ENCODE measurements at regions not wholly inside any gene's neighbourhood (a gene's known extent, or its start where the extent isn't known, plus 50 kb on each side); places are given as distances from the start of the nearest gene placed in this dataset.

GRCh38 chr2:42114091-42114490 is 55.1 kb upstream of the EML4 start:
- DNase-seq (ENCODE audit: low spot score in 2 of 2), result no peak
- no peak overlapping the region for H3K4me3 ChIP-seq
- no peaks in the 10 kb centered on the region for H3K36me3 ChIP-seq
- H3K27ac ChIP-seq, result no peak overlapping the region
- TF ChIP-seq CTCF (IDR thresholded peaks at IDR 0.05) (no peak), EP300 (IDR thresholded peaks at IDR 0.05) (no peak), POLR2A (IDR thresholded peaks at IDR 0.05) (no peak)
- H3K27me3 ChIP-seq, result no peaks in the 10 kb centered on the region
- no peaks in the 10 kb centered on the region for H3K9me3 ChIP-seq
- 90 to 92% methylated on average over 5 of the region's 5 CpGs for WGBS, 2 donors
- peaks cover 3 to 37% (median 23%) of the 10 kb centered on the region in 4 donors for H3K4me1 ChIP-seq

DNA sequence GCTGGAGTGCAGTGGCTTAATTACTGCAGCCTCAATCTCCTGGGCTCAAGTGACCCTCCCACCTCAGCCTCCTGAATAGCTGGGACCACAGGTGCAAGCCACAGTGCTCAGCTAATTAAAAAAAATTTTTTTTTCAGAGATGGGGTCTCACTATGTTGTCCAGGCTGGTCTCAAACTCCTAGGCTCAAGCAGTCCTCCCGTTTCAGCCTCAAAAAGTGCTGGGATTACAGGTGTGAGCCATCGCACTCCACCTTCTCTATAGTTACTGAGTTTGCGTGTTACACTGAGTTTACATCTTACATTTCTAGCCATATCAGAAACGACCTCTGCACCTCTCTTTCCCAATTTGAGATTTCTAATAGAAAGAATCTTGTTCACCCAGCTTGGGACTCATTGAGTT is 53.6 kb upstream of the EML4 start:
- peaks cover 3 to 32% (median 18%) of the 10 kb centered on the region in 4 donors for H3K4me1 ChIP-seq
- H3K27ac ChIP-seq, result no peak overlapping the region
- no peak for DNase-seq (ENCODE audit: low spot score in 2 of 2)
- 92 to 95% methylated on average over 4 of the region's 4 CpGs for WGBS, 2 donors
- no peaks in the 10 kb centered on the region for H3K9me3 ChIP-seq
- H3K36me3 ChIP-seq, result no peaks in the 10 kb centered on the region
- no peaks in the 10 kb centered on the region for H3K27me3 ChIP-seq
- TF ChIP-seq EP300 (IDR thresholded peaks at IDR 0.05) (no peak), CTCF (IDR thresholded peaks at IDR 0.05) (no peak), POLR2A (IDR thresholded peaks at IDR 0.05) (no peak)
- no peak overlapping the region for H3K4me3 ChIP-seq

- H3K27me3 ChIP-seq, result no peaks in the 10 kb centered on the region
- no peaks in the 10 kb centered on the region for H3K9me3 ChIP-seq
- no peak for DNase-seq (ENCODE audit: low spot score in 2 of 2)
- H3K4me1 ChIP-seq, result peaks cover 3 to 26% (median 18%) of the 10 kb centered on the region in 4 donors
- no peaks in the 10 kb centered on the region for H3K36me3 ChIP-seq
- WGBS, 2 donors, result 55 to 65% methylated on average over 5 of the region's 5 CpGs
- H3K27ac ChIP-seq, result peak overlapping the region in 2 of 4 donors; percentile 11 to 54
- no peak overlapping the region for H3K4me3 ChIP-seq
- TF ChIP-seq POLR2A (IDR thresholded peaks at IDR 0.05), result no peak
- TF ChIP-seq CTCF (IDR thresholded peaks at IDR 0.05), result no peak
- TF ChIP-seq EP300 (IDR thresholded peaks at IDR 0.05), result no peak
Observed at GRCh38 chr2:42116195-42117181, 52.7 kb upstream of the EML4 start.

DNA sequence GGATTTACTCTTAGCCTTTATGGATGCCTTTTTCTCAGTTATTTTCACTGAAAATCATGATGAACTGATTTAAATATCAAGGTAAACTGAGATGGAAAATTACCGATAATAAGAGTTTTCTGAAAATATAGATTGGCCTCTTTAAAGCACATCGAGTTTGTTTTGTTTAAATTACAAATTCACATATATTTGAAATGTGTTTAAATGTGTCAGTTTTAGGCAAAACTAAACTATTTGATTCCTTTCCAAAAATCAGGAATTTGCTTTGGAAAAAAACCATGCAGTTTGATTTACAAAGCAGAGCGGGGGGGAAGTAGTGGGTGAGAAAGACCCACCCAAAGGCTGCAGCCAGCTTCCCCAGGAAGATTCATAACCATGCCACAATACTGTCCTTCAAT is 52.0 kb upstream of the EML4 start:
- 53 to 59% methylated on average over 3 of the region's 3 CpGs for WGBS, 2 donors
- Histone ChIP-seq H3K9me3 (no peaks in the 10 kb centered on the region), H3K4me1 (peaks cover 3 to 26% (median 18%) of the 10 kb centered on the region in 4 donors), H3K27ac (no peak overlapping the region), H3K4me3 (no peak overlapping the region), H3K36me3 (no peaks in the 10 kb centered on the region), H3K27me3 (no peaks in the 10 kb centered on the region)
- no peak for TF ChIP-seq EP300 (IDR thresholded peaks at IDR 0.05)
- TF ChIP-seq CTCF (IDR thresholded peaks at IDR 0.05), result no peak
- TF ChIP-seq POLR2A (IDR thresholded peaks at IDR 0.05), result no peak
- no peak for DNase-seq (ENCODE audit: low spot score in 2 of 2)
